AG20443 (cell line): ENCODE measurements at regions not wholly inside any gene's neighbourhood (a gene's known extent, or its start where the extent isn't known, plus 50 kb on each side); places are given as distances from the start of the nearest gene placed in this dataset.
"Not testable (repeated sequence)": the region's sequence is repeated elsewhere in the genome, so short reads cannot be mapped to it uniquely, and the experiment has no call there.

Experiments used
- DNase-seq: peaks from one replicate; pipeline ENCODE4 v3.0.0; 2012; ENCODE audit warnings: low spot score, mixed read lengths

DNA sequence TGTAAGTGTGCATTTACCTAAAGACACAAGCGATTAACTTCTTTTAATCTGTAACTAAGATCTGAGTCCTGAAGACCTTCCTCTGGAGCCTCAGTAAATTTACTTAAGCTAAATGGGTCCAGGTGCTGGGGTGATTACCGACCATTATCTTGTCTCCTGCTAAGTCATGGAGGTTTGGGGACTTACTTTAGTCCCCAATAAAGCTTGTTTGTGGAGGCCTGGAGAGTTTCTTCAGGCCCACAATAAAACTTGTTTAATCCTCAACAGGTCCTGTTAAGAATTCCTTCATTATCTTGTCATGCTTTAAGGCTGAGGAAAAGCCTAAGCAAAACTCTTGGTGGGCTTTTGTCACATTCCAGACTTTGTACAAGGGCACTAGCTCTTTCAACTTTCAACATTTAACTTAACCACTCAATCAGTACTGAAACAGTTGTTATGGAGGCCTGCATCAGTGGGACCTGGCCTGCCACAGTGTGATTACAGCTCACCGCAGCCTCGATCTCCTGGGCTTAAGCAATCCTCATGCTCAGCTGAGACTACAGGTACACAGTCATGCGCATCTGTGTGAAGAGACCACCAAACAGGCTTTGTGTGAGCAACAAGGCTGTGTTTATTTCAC lies 84.0 kb downstream of the FMO4 start:
- DNase-seq: no peak

DNA sequence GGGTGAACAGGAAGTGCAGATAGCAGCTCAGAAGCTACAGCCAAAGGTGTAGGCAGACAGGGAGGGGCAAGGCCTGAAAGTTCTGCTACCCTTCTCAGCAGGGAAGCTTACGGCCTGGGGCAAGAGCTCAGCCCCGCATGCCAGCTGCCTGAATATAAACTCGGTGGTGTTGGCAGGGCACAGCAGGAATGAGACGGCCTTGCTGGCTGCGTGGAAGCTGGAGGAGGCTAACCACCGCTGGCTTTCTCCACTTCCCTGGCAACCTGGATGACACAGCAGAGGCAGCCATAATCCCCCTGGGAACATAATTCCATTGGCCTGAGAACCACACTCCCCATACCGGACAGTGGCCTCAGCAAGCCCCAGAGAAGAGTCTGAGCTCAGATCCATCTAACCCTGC lies 81.9 kb upstream of the PRRC2C start:
- DNase-seq: no peak

GRCh38 chr1:171405391-171405714 lies 80.0 kb upstream of the PRRC2C start:
- DNase-seq: no peak

GRCh38 chr1:171413557-171413956 lies 71.8 kb upstream of the PRRC2C start:
- DNase-seq: not testable (repeated sequence)

- no peak for DNase-seq
Measured at GRCh38 chr1:171418546-171418945, 66.8 kb upstream of the PRRC2C start.

GRCh38 chr1:171420810-171421209 lies 64.5 kb upstream of the PRRC2C start:
- DNase-seq: no peak

GRCh38 chr1:171421413-171422020 lies 63.8 kb upstream of the PRRC2C start:
- DNase-seq: no peak

- DNase-seq: no peak
Measured at GRCh38 chr1:171422511-171422910, 62.8 kb upstream of the PRRC2C start.

DNA sequence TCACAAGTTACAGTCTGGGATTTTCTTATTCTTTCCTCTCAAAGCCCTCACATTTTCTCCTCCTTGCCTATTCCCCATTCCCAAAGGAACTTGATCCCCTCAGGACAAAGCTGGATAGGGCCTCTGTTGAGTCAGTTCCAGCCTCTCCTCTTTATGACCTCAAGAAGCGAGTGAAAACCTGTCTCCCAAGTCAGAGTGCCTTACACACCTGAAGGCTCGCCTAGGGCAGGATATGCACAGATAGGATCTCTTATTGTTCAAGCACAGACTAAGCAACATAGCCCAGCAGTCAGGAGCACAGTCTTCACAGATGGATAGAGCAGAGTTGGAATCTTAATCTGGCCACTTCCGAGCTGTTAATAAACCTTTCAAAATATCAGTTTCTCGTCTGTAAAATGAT lies 60.8 kb upstream of the PRRC2C start:
- no peak for DNase-seq

DNA sequence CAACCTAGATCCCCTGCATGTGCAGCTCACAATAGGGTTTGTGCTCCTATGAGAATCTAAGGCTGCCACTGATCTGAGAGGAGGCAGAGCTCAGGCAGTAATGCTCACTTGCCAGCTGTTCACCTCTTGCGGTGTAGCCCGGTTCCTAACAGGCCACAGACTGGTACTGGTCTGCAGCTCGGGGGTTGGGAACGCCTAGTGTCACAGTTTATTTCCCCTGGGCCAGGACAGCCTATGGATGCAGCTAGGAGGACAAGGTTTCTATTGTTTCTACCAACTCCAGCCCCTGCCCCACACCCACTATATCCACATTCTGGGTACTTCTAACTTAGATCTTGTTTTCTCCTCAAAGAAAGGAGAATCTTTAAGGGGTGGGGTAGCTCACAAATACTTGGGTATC lies 58.7 kb upstream of the PRRC2C start:
- no peak for DNase-seq

DNA sequence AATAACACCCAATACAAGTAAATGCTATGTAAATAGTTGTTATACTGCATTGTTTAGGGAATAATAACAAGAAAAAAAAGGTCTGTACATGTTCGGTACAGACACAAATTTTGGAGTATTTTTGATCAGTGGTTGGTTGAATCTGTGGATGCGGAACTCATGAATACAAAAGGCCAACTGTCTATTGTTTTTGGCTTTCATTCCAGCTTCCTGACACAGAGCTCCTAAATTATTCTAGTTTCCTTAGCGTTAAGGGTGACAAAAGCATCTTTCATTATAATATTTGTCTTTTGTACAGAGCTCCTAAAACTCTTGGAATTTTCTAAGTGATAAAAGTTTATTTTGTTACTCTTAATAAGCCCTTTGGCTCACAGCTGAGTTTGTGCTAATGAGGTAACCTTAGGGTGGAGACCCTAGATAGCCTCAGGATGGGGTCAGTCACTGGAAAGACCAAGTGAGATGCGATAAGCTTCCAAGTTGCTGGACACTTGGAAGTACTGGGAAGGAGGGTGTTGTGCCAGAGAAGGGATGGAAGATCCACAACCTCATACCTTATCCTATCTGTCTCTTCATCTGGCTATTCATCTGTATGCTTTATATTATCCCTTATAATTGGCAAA lies 57.4 kb upstream of the PRRC2C start:
- DNase-seq: no peak

DNA sequence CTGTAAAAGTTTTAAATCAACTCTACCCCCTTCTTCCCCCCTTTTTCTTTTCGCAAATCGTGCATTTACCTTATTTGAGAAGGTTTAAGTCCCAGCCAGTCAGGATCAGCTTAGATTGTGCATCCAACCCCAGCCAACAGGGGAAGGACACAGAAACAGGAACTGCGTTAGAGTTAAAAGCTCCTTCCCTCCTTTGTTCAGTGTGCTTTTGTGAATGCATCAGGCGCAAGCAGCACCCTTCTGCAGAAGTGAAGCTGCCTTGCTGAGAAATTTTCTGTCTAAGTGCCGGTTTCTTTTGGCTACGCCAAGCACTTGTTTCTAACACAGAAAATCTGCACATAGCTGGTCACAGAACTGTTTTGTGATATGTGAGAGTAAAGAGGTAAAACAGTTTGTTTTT lies 56.2 kb upstream of the PRRC2C start:
- DNase-seq: no peak

DNA sequence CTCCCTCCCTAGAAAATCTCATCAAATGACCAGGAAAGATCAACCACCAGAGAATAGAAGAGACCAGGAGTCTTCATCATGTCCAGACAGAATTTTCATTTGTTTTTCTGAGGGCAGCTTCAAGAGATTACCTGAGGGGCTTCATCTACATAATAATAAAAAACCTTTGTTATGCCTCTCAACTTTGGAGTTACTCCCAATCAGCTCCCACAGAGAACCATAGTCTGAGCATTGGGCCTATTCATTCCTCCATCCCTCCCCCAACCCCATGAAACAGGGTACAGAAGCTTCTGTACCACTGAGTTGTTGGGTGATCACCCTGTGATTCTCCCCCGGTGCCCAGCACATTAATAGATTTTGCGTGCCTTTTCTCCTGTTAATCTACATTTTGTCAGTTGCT lies 53.3 kb upstream of the PRRC2C start:
- no peak for DNase-seq

DNA sequence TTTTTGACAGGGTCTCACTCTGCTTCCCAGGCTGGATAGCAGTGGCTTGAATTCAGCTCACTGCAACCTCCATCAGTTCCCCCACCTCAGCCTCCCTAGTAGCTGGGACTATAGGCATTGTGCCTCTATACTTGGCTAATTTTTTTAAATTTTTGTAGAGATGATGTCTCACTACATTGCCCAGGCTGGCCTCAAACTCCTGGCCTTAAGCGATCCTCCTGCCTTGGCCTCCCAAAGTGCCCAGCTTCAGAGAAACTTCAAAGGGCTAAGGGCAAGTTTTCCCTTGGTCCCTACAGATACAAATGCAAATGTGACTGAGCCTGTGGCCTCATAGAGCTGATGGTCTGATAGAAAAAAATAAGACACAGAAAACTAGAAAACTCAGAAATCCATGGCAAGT lies 52.9 kb upstream of the PRRC2C start:
- no peak for DNase-seq

DNA sequence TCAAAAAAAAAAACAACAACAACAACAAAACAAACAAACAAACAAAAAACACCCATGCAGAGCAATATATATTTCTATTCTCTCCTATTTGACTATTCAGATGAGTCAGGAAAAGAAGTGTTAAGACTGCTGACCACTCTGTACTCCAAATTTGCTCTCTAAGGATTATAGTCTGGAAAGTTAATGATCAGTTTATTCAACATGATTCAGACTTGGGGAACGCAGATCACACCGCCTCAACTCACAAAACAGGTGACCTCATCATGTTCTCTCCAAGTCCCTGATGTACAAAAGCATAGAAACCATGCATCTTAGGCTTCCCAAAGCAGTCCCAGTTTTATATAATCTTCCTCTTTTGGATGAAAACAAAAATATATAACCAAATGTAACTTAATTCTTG lies 51.9 kb upstream of the PRRC2C start:
- DNase-seq: no peak

GRCh38 chr1:171434717-171435346 lies 50.5 kb upstream of the PRRC2C start:
- peak; percentile 46 for DNase-seq
